ENCODE measurements at regions not wholly inside any gene's neighbourhood (a gene's known extent, or its start where the extent isn't known, plus 50 kb on each side); places are given as distances from the start of the nearest gene placed in this dataset.

GRCh38 chr11:113572136-113572735 is 97.0 kb upstream of the DRD2 start:
- TF ChIP-seq USF2 (CRISPR knock-in tag; IDR thresholded peaks at IDR 0.05), result no peak
- TF ChIP-seq STAT6 (CRISPR knock-in tag; conservative IDR thresholded peaks at IDR 0.05; ENCODE audit: low read depth), result no peak
- TF ChIP-seq CTCF (IDR thresholded peaks at IDR 0.05), result no peak
- TF ChIP-seq NFE2L1 (CRISPR knock-in tag; IDR thresholded peaks at IDR 0.05), result no peak
- TF ChIP-seq KAT7 (CRISPR knock-in tag; IDR thresholded peaks at IDR 0.05; ENCODE audit: borderline replicate concordance), result no peak
- no peak for TF ChIP-seq TP53 (CRISPR knock-in tag; IDR thresholded peaks at IDR 0.05)
- no peak for TF ChIP-seq OVOL2 (CRISPR knock-in tag; IDR thresholded peaks at IDR 0.05; ENCODE audit: borderline replicate concordance)
- TF ChIP-seq ATF3 (CRISPR knock-in tag; conservative IDR thresholded peaks at IDR 0.05), result no peak
